NCI-H2081 (cell line): ENCODE measurements at regions not wholly inside any gene's neighbourhood (a gene's known extent, or its start where the extent isn't known, plus 50 kb on each side); places are given as distances from the start of the nearest gene placed in this dataset.

ENCODE experiments used
- DNase-seq, 2 experiments: peaks; one replicate each; lab custom pipeline; 2025; lab: John Stamatoyannopoulos, UW

- DNase-seq = no peak
These were observed 75.0 kb upstream of the SPATA12 start for GRCh38 chr3:56985460-56985859.

- DNase-seq = no peak
These were observed 77.0 kb upstream of the SPATA12 start for GRCh38 chr3:56983427-56983826.

GRCh38 chr3:56981445-56982230, 78.8 kb upstream of the SPATA12 start:
- DNase-seq = no peak

- no peak for DNase-seq
These were observed 79.6 kb upstream of the SPATA12 start for GRCh38 chr3:56980798-56981390.

GRCh38 chr3:56980243-56980642, 80.2 kb upstream of the SPATA12 start:
- no peak for DNase-seq

GRCh38 chr3:56979791-56980190, 80.7 kb upstream of the SPATA12 start:
- DNase-seq = no peak

GRCh38 chr3:56977561-56977889, 82.9 kb upstream of the SPATA12 start:
- no peak for DNase-seq

- peak; percentile 21 to 60 for DNase-seq
These were observed 83.6 kb upstream of the SPATA12 start for GRCh38 chr3:56976651-56977560.

GRCh38 chr3:56975567-56975966, 84.9 kb upstream of the SPATA12 start:
- DNase-seq = no peak

GRCh38 chr3:56974247-56974930, 86.1 kb upstream of the SPATA12 start:
- DNase-seq = no peak

- DNase-seq = no peak
These were observed 88.6 kb upstream of the SPATA12 start for GRCh38 chr3:56971816-56972215.

GRCh38 chr3:56971261-56971660, 89.2 kb upstream of the SPATA12 start:
- no peak for DNase-seq

- no peak for DNase-seq
These were observed 90.0 kb upstream of the SPATA12 start for GRCh38 chr3:56970461-56970879.

- no peak for DNase-seq
These were observed 90.6 kb upstream of the SPATA12 start for GRCh38 chr3:56969851-56970250.

GRCh38 chr3:56966509-56966908, 94.0 kb upstream of the SPATA12 start:
- no peak for DNase-seq

GRCh38 chr3:56966104-56966503, 94.4 kb upstream of the SPATA12 start:
- DNase-seq = no peak

GRCh38 chr3:56962922-56963321, 97.5 kb upstream of the SPATA12 start:
- DNase-seq = no peak

- no peak for DNase-seq
These were observed 98.3 kb upstream of the SPATA12 start for GRCh38 chr3:56962206-56962605.

- no peak for DNase-seq
These were observed 100.1 kb upstream of the SPATA12 start for GRCh38 chr3:56960234-56960917.

GRCh38 chr3:56958879-56959278, 101.6 kb upstream of the SPATA12 start:
- no peak for DNase-seq

GRCh38 chr3:56957522-56957921, 102.9 kb upstream of the SPATA12 start:
- no peak for DNase-seq

- DNase-seq = no peak
These were observed 103.6 kb upstream of the SPATA12 start for GRCh38 chr3:56956906-56957305.
